ENCODE measurements at regions not wholly inside any gene's neighbourhood (a gene's known extent, or its start where the extent isn't known, plus 50 kb on each side); places are given as distances from the start of the nearest gene placed in this dataset.
"Not testable (repeated sequence)": the region's sequence is repeated elsewhere in the genome, so short reads cannot be mapped to it uniquely, and the experiment has no call there.

- no peaks in the 10 kb centered on the region for H3K36me3 Mint-ChIP-seq
- no peak overlapping the region for H3K27ac Mint-ChIP-seq
- no peaks in the 10 kb centered on the region for H3K27me3 Mint-ChIP-seq
- peaks cover 5% of the 10 kb centered on the region for H3K9me3 Mint-ChIP-seq (ENCODE audit: low read depth)
- H3K4me1 Mint-ChIP-seq = no peaks in the 10 kb centered on the region
- no peak for DNase-seq
- ATAC-seq = no peak
- CTCF ChIA-PET = no interaction called here
- no peak overlapping the region for H3K4me3 Mint-ChIP-seq
These were observed 1260.9 kb upstream of the NRXN1 start for GRCh38 chr2:52292801-52293200.

GRCh38 chr2:52289741-52290140 lies 1257.8 kb upstream of the NRXN1 start:
- DNase-seq (no peak), ATAC-seq (no peak)
- Mint-ChIP-seq H3K27ac (no peak overlapping the region), H3K9me3 (ENCODE audit: low read depth) (peaks cover 9% of the 10 kb centered on the region), H3K36me3 (no peaks in the 10 kb centered on the region), H3K4me1 (no peaks in the 10 kb centered on the region), H3K27me3 (no peaks in the 10 kb centered on the region), H3K4me3 (no peak overlapping the region)
- CTCF ChIA-PET = no interaction called here

GRCh38 chr2:52288596-52288995 lies 1256.7 kb upstream of the NRXN1 start:
- Mint-ChIP-seq H3K27ac (no peak overlapping the region), H3K4me3 (no peak overlapping the region), H3K4me1 (no peaks in the 10 kb centered on the region), H3K27me3 (no peaks in the 10 kb centered on the region), H3K9me3 (ENCODE audit: low read depth) (peaks cover 9% of the 10 kb centered on the region), H3K36me3 (no peaks in the 10 kb centered on the region)
- DNase-seq (no peak), ATAC-seq (no peak)
- CTCF ChIA-PET = no interaction called here

GRCh38 chr2:52269696-52270485 lies 1238.0 kb upstream of the NRXN1 start:
- H3K4me3 Mint-ChIP-seq = no peak overlapping the region
- no peaks in the 10 kb centered on the region for H3K27me3 Mint-ChIP-seq
- DNase-seq (no peak), ATAC-seq (no peak)
- H3K36me3 Mint-ChIP-seq = no peaks in the 10 kb centered on the region
- H3K4me1 Mint-ChIP-seq = no peaks in the 10 kb centered on the region
- no peak overlapping the region for H3K27ac Mint-ChIP-seq
- H3K9me3 Mint-ChIP-seq (ENCODE audit: low read depth) = peaks cover 10% of the 10 kb centered on the region
- CTCF ChIA-PET = no interaction called here

- CTCF ChIA-PET = no interaction called here
These were observed 1233.0 kb upstream of the NRXN1 start for GRCh38 chr2:52264911-52265310.

GRCh38 chr2:52264488-52264887 lies 1232.6 kb upstream of the NRXN1 start:
- ATAC-seq = no peak
- CTCF ChIA-PET = no interaction called here
- H3K27me3 Mint-ChIP-seq = no peaks in the 10 kb centered on the region
- peaks cover 7% of the 10 kb centered on the region for H3K9me3 Mint-ChIP-seq (ENCODE audit: low read depth)
- no peak overlapping the region for H3K27ac Mint-ChIP-seq
- DNase-seq = no peak
- no peaks in the 10 kb centered on the region for H3K36me3 Mint-ChIP-seq
- H3K4me3 Mint-ChIP-seq = no peak overlapping the region
- H3K4me1 Mint-ChIP-seq = no peaks in the 10 kb centered on the region

More at GRCh38 chr2:52264911-52265310, 1233.0 kb upstream of the NRXN1 start:
- Mint-ChIP-seq H3K27ac (no peak overlapping the region), H3K4me3 (no peak overlapping the region), H3K4me1 (no peaks in the 10 kb centered on the region), H3K9me3 (ENCODE audit: low read depth) (peaks cover 7% of the 10 kb centered on the region), H3K27me3 (no peaks in the 10 kb centered on the region), H3K36me3 (no peaks in the 10 kb centered on the region)
- no peak for ATAC-seq
- DNase-seq = no peak

- ATAC-seq = no peak
- Mint-ChIP-seq H3K4me1 (no peaks in the 10 kb centered on the region), H3K27ac (no peak overlapping the region), H3K4me3 (no peak overlapping the region), H3K27me3 (no peaks in the 10 kb centered on the region), H3K9me3 (ENCODE audit: low read depth) (peaks cover 4% of the 10 kb centered on the region), H3K36me3 (no peaks in the 10 kb centered on the region)
- CTCF ChIA-PET = no interaction called here
- DNase-seq = no peak
These were observed 1229.0 kb upstream of the NRXN1 start for GRCh38 chr2:52260904-52261303.

GRCh38 chr2:52258967-52259366 lies 1227.0 kb upstream of the NRXN1 start:
- H3K4me3 Mint-ChIP-seq, H3K27ac Mint-ChIP-seq: not testable (repeated sequence)

GRCh38 chr2:52258038-52258437 lies 1226.1 kb upstream of the NRXN1 start:
- Mint-ChIP-seq H3K27me3 (no peaks in the 10 kb centered on the region), H3K4me1 (no peaks in the 10 kb centered on the region), H3K4me3 (no peak overlapping the region), H3K36me3 (no peaks in the 10 kb centered on the region), H3K9me3 (ENCODE audit: low read depth) (no peaks in the 10 kb centered on the region), H3K27ac (no peak overlapping the region)
- ATAC-seq (no peak), DNase-seq (no peak)
- CTCF ChIA-PET = no interaction called here

More at GRCh38 chr2:52258967-52259366, 1227.0 kb upstream of the NRXN1 start:
- H3K9me3 Mint-ChIP-seq (ENCODE audit: low read depth); CTCF ChIA-PET; ATAC-seq; DNase-seq; H3K27me3 Mint-ChIP-seq; H3K4me1 Mint-ChIP-seq; H3K36me3 Mint-ChIP-seq: not testable (repeated sequence)

- H3K4me1 Mint-ChIP-seq = no peaks in the 10 kb centered on the region
- DNase-seq (no peak), ATAC-seq (no peak)
- CTCF ChIA-PET = interaction anchor here (1.1 kb wide), 1 partner anchor 9 kb away, joined by 3 read pairs; no protein-coding TSS in a partner anchor
- H3K9me3 Mint-ChIP-seq (ENCODE audit: low read depth) = no peaks in the 10 kb centered on the region
- no peak overlapping the region for H3K27ac Mint-ChIP-seq
- no peak overlapping the region for H3K4me3 Mint-ChIP-seq
- H3K27me3 Mint-ChIP-seq = no peaks in the 10 kb centered on the region
- no peaks in the 10 kb centered on the region for H3K36me3 Mint-ChIP-seq
These were observed 1221.6 kb upstream of the NRXN1 start for GRCh38 chr2:52253416-52253980.

- H3K36me3 Mint-ChIP-seq = no peaks in the 10 kb centered on the region
- DNase-seq = no peak
- H3K4me3 Mint-ChIP-seq = no peak overlapping the region
These were observed 1206.8 kb upstream of the NRXN1 start for GRCh38 chr2:52238782-52239181.

GRCh38 chr2:52222128-52222527 lies 1190.2 kb upstream of the NRXN1 start:
- H3K4me3 Mint-ChIP-seq = no peak overlapping the region
- CTCF ChIA-PET = no interaction called here
- ATAC-seq = no peak
- H3K4me1 Mint-ChIP-seq = no peaks in the 10 kb centered on the region
- H3K27ac Mint-ChIP-seq = no peak overlapping the region
- H3K36me3 Mint-ChIP-seq = no peaks in the 10 kb centered on the region
- no peaks in the 10 kb centered on the region for H3K27me3 Mint-ChIP-seq
- H3K9me3 Mint-ChIP-seq (ENCODE audit: low read depth) = peaks cover 2% of the 10 kb centered on the region
- no peak for DNase-seq

More at GRCh38 chr2:52238782-52239181, 1206.8 kb upstream of the NRXN1 start:
- H3K27ac Mint-ChIP-seq = no peak overlapping the region
- H3K27me3 Mint-ChIP-seq = no peaks in the 10 kb centered on the region
- H3K4me1 Mint-ChIP-seq = no peaks in the 10 kb centered on the region
- CTCF ChIA-PET = no interaction called here
- peaks cover 10% of the 10 kb centered on the region for H3K9me3 Mint-ChIP-seq (ENCODE audit: low read depth)
- ATAC-seq = no peak

GRCh38 chr2:52220393-52220792 lies 1188.5 kb upstream of the NRXN1 start:
- H3K4me3 Mint-ChIP-seq = no peak overlapping the region
- H3K4me1 Mint-ChIP-seq = no peaks in the 10 kb centered on the region
- ATAC-seq (no peak), DNase-seq (no peak)
- H3K36me3 Mint-ChIP-seq = no peaks in the 10 kb centered on the region
- no peak overlapping the region for H3K27ac Mint-ChIP-seq
- CTCF ChIA-PET = no interaction called here
- peaks cover 4% of the 10 kb centered on the region for H3K9me3 Mint-ChIP-seq (ENCODE audit: low read depth)
- no peaks in the 10 kb centered on the region for H3K27me3 Mint-ChIP-seq

- CTCF ChIA-PET = no interaction called here
- Mint-ChIP-seq H3K27me3 (no peaks in the 10 kb centered on the region), H3K36me3 (no peaks in the 10 kb centered on the region), H3K4me1 (no peaks in the 10 kb centered on the region), H3K4me3 (no peak overlapping the region), H3K9me3 (ENCODE audit: low read depth) (peaks cover 7% of the 10 kb centered on the region), H3K27ac (no peak overlapping the region)
- ATAC-seq (no peak), DNase-seq (no peak)
These were observed 1178.7 kb upstream of the NRXN1 start for GRCh38 chr2:52210611-52211010.
